IMR-90 (cell line): ENCODE measurements at regions not wholly inside any gene's neighbourhood (a gene's known extent, or its start where the extent isn't known, plus 50 kb on each side); places are given as distances from the start of the nearest gene placed in this dataset.

ENCODE experiments used
- MXI1 ChIP-seq: IDR thresholded peaks from 2 replicates; pipeline ENCODE4 v1.6.1; 2012; ENCODE audit warnings: low read depth, mild to moderate bottlenecking, low read length, moderate library complexity, borderline replicate concordance
- POLR2A ChIP-seq: IDR thresholded peaks from 2 replicates; pipeline ENCODE4 v1.6.1; 2012; ENCODE audit warnings: mild to moderate bottlenecking, low read depth, low read length
- RAD21 ChIP-seq: IDR thresholded peaks from 2 replicates; pipeline ENCODE4 v1.6.1; 2012; ENCODE audit warnings: low read length, improper control_type of control experiment
- TF ChIP-seq, protein P1 (sequence below): conservative IDR thresholded peaks from 2 replicates; pipeline ENCODE4 v1.5.1; 2012; ENCODE audit warnings: mild to moderate bottlenecking, low read depth, low read length, improper control_type of control experiment

DNA sequence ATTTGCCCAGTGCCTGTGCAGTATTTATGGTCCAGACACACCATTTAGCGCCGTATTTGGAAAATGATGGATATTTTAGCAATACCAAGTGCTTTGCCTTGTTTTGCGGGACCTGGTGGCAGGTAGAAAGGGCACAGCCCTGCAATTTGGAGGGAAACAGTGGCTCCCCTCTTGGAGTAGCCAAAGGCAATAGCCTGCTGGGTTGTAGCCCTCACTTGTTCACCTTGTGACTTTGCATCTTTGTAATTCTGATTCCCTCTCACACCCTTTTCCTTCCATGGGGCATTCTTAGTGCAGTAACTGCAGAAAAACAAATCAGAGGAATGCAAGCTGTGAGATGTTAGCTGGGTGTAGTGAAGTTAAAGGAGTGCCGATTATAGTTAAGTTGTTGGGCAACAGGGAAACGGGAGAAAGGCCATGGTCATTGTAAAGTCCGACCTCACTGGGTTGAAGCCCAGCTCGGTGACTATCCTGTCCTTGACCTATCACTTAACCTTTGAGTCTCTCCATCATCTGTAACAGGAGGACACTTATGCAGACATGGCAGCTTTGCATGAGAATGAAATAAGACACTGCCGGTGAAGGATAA, 131.0 kb upstream of the KLHL25 start:
- TF ChIP-seq, protein P1, sequence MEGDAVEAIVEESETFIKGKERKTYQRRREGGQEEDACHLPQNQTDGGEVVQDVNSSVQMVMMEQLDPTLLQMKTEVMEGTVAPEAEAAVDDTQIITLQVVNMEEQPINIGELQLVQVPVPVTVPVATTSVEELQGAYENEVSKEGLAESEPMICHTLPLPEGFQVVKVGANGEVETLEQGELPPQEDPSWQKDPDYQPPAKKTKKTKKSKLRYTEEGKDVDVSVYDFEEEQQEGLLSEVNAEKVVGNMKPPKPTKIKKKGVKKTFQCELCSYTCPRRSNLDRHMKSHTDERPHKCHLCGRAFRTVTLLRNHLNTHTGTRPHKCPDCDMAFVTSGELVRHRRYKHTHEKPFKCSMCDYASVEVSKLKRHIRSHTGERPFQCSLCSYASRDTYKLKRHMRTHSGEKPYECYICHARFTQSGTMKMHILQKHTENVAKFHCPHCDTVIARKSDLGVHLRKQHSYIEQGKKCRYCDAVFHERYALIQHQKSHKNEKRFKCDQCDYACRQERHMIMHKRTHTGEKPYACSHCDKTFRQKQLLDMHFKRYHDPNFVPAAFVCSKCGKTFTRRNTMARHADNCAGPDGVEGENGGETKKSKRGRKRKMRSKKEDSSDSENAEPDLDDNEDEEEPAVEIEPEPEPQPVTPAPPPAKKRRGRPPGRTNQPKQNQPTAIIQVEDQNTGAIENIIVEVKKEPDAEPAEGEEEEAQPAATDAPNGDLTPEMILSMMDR, result no peak
- no peak for TF ChIP-seq POLR2A
- no peak for TF ChIP-seq RAD21
- no peak for TF ChIP-seq MXI1
